IMR-90 (cell line): ENCODE measurements at regions not wholly inside any gene's neighbourhood (a gene's known extent, or its start where the extent isn't known, plus 50 kb on each side); places are given as distances from the start of the nearest gene placed in this dataset.

Experiments used
- ATAC-seq: fragments of 200-7000 bp; cut with Tn5 transposase; 2 replicates; pipeline ENCODE4 v1.9.1; 2020; ENCODE audit warnings: low read depth, mild to moderate bottlenecking, moderate library complexity
- BruUV-seq: library from RNA; stranded (reverse); fragments of 400-500 nt; replicated peaks from 2 replicates; lab custom pipeline; 2021; lab: Mats Ljungman, UMichigan
- CTCF ChIA-PET: fragments of 300-600 bp; formaldehyde crosslinking; extraction: SDS; loops from one replicate; lab custom pipeline; 2021; ENCODE audit warnings: antibody characterized with exemption; lab: Yijun Ruan, JAX
- POLR2A ChIA-PET: fragments of 300-600 bp; sonication (Branson Sonifier 250); formaldehyde crosslinking; loops from one replicate; lab custom pipeline; 2022; ENCODE audit warnings: antibody characterized with exemption; ENCODE audit not compliant: unreplicated experiment; lab: Charles Lee
- DNase-seq: peaks from one replicate; pipeline ENCODE4 v3.0.0; 2013
- H2AFZ ChIP-seq: replicated peaks from 2 replicates; pipeline ENCODE3; 2013; ENCODE audit warnings: low read length, mild to moderate bottlenecking; ENCODE audit not compliant: poor library complexity
- H2AK5ac ChIP-seq: 2 replicates; pipeline ENCODE4 v1.6.1; 2013; ENCODE audit warnings: low read depth, low read length, inconsistent platforms
- H2AK9ac ChIP-seq: replicated peaks from 2 replicates; pipeline ENCODE3; 2013; ENCODE audit warnings: mild to moderate bottlenecking, low read depth, low read length, moderate library complexity; ENCODE audit not compliant: poor library complexity
- H2BK120ac ChIP-seq: 2 replicates; pipeline ENCODE4 v1.6.1; 2013; ENCODE audit warnings: low read depth, low read length, inconsistent platforms
- H2BK15ac ChIP-seq: 3 replicates; pipeline ENCODE4 v1.6.1; 2013; ENCODE audit warnings: low read depth, low read length, inconsistent platforms
- H2BK20ac ChIP-seq: 2 replicates; pipeline ENCODE4 v1.6.1; 2013; ENCODE audit warnings: low read depth, mild to moderate bottlenecking, inconsistent platforms, low read length, moderate library complexity
- H2BK5ac ChIP-seq: 2 replicates; pipeline ENCODE4 v1.6.1; 2013; ENCODE audit warnings: mild to moderate bottlenecking, low read depth, low read length, inconsistent platforms; ENCODE audit not compliant: poor library complexity, severe bottlenecking
- H3K14ac ChIP-seq: replicated peaks from 2 replicates; pipeline ENCODE4 v1.6.1; 2013; ENCODE audit warnings: low read depth, low read length, inconsistent platforms
- H3K18ac ChIP-seq: 2 replicates; pipeline ENCODE4 v1.6.1; 2013; ENCODE audit warnings: low read depth, low read length, control low read depth
- H3K23ac ChIP-seq: 2 replicates; pipeline ENCODE4 v1.6.1; 2013; ENCODE audit warnings: low read depth, low read length, inconsistent platforms
- H3K27ac ChIP-seq: 2 replicates; pipeline ENCODE4 v1.5.1; 2013; ENCODE audit warnings: mild to moderate bottlenecking, control low read depth, low read length; ENCODE audit not compliant: insufficient read depth
- H3K27me3 ChIP-seq: 2 replicates; pipeline ENCODE4 v1.6.1; 2013; ENCODE audit warnings: low read length; ENCODE audit not compliant: control insufficient read depth, insufficient read depth
- H3K36me3 ChIP-seq: 2 replicates; pipeline ENCODE4 v1.6.1; 2013; ENCODE audit warnings: low read length, mixed read lengths; ENCODE audit not compliant: control insufficient read depth, insufficient read depth
- H3K4ac ChIP-seq: 2 replicates; pipeline ENCODE4 v1.6.1; 2013; ENCODE audit warnings: low read depth, low read length, inconsistent platforms
- H3K4me1 ChIP-seq: 2 replicates; pipeline ENCODE4 v1.6.1; 2013; ENCODE audit warnings: low read length, mixed read lengths; ENCODE audit not compliant: control insufficient read depth, insufficient read depth
- H3K4me2 ChIP-seq: 2 replicates; pipeline ENCODE4 v1.6.1; 2013; ENCODE audit warnings: low read depth, mild to moderate bottlenecking, control low read depth, low read length, moderate library complexity
- H3K4me3 ChIP-seq: 2 replicates; pipeline ENCODE4 v1.5.1; 2013; ENCODE audit warnings: low read depth, mild to moderate bottlenecking, control low read depth, low read length, moderate library complexity; ENCODE audit not compliant: insufficient read depth
- H3K56ac ChIP-seq: 2 replicates; pipeline ENCODE4 v1.6.1; 2013; ENCODE audit warnings: low read length, inconsistent platforms; ENCODE audit not compliant: insufficient read depth; ENCODE audit errors: extremely low read depth
- H3K79me1 ChIP-seq, 2 experiments: 2 replicates each; pipeline ENCODE4 v1.6.1; 2013; ENCODE audit warnings: low read length in 2 of 2, inconsistent platforms in 1 of 2, low read depth in 1 of 2
- H3K9ac ChIP-seq: 2 replicates; pipeline ENCODE4 v1.6.1; 2013; ENCODE audit warnings: low read depth, low read length, control low read depth
- H3K9me1 ChIP-seq: 2 replicates; pipeline ENCODE4 v1.6.1; 2013; ENCODE audit warnings: low read length, inconsistent platforms; ENCODE audit not compliant: insufficient read depth
- H3K9me3 ChIP-seq: 2 replicates; pipeline ENCODE4 v1.6.1; 2013; ENCODE audit warnings: low read length; ENCODE audit not compliant: control insufficient read depth, insufficient read depth
- H4K20me1 ChIP-seq: 2 replicates; pipeline ENCODE4 v1.6.1; 2013; ENCODE audit warnings: low read length, inconsistent platforms; ENCODE audit not compliant: insufficient read depth
- H4K5ac ChIP-seq: 2 replicates; pipeline ENCODE4 v1.6.1; 2013; ENCODE audit warnings: mild to moderate bottlenecking, low read depth, low read length, control low read depth
- H4K8ac ChIP-seq, 2 experiments: 2 replicates each; pipeline ENCODE4 v1.6.1; 2013; ENCODE audit warnings: low read depth in 2 of 2, low read length in 2 of 2, control low read depth in 1 of 2, inconsistent platforms in 1 of 2
- H4K91ac ChIP-seq: 2 replicates; pipeline ENCODE4 v1.6.1; 2013; ENCODE audit warnings: low read depth, low read length, inconsistent platforms; ENCODE audit not compliant: insufficient read depth
- CHD1 ChIP-seq: IDR thresholded peaks from 2 replicates; pipeline ENCODE4 v1.6.1; 2012; ENCODE audit warnings: low read depth, low read length, improper control_type of control experiment
- FOS ChIP-seq: fragments of 150-350 bp; IDR thresholded peaks from 2 replicates; pipeline ENCODE4 v1.6.1; 2016; ENCODE audit warnings: low read depth, low read length
- MAZ ChIP-seq: IDR thresholded peaks from 2 replicates; pipeline ENCODE4 v1.6.1; 2012; ENCODE audit warnings: low read depth, mild to moderate bottlenecking, low read length, improper control_type of control experiment, moderate library complexity, borderline replicate concordance
- NFE2L2 ChIP-seq: fragments of 150-350 bp; IDR thresholded peaks from 2 replicates; pipeline ENCODE4 v1.6.1; 2016; ENCODE audit warnings: low read depth, mild to moderate bottlenecking, low read length
- RAD21 ChIP-seq: IDR thresholded peaks from 2 replicates; pipeline ENCODE4 v1.6.1; 2012; ENCODE audit warnings: low read length, improper control_type of control experiment
- RCOR1 ChIP-seq: IDR thresholded peaks from 2 replicates; pipeline ENCODE4 v1.6.1; 2012; ENCODE audit warnings: mild to moderate bottlenecking, low read length, improper control_type of control experiment; ENCODE audit not compliant: insufficient replicate concordance
- WGBS, 2 experiments: methylation state at CpG; one replicate each; pipeline versions ENCODE4 v1.1.5 to v1.1.7; 2013; ENCODE audit warnings: missing lambda C conversion rate in 2 of 2; ENCODE audit not compliant: insufficient read length in 1 of 2; ENCODE audit errors: extremely low coverage in 2 of 2; 5-methylcytosine and 5-hydroxymethylcytosine counted together
- dilution Hi-C: fragments of 300-500 bp; cut with HindIII; formaldehyde crosslinking; loops from one replicate; pipeline ENCODE4 v1.14.3; 2018; ENCODE audit warnings: low sequenced_read_pairs; ENCODE audit not compliant: unreplicated experiment
- in situ Hi-C: fragments of 300-500 bp; cut with MboI; formaldehyde crosslinking; loops from 3 replicates; pipeline ENCODE4 v1.14.3; 2019; ENCODE audit warnings: low sequenced_read_pairs, inconsistent platforms, mixed read lengths
- intact Hi-C: fragments of 100-400 bp; cut with micrococcal nuclease; formaldehyde crosslinking; loops from 2 replicates; pipeline ENCODE4 v1.10.0; 2022

- ChIA-PET CTCF (interaction anchor here (0.6 kb wide), 1 partner anchor 1612 kb away, joined by 3 read pairs; no protein-coding TSS in a partner anchor), POLR2A (no interaction called here)
- Histone ChIP-seq H2AK9ac (no peak overlapping the region), H4K91ac (no peak overlapping the region), H3K4me1 (no peaks in the 10 kb centered on the region), H3K14ac (no peak overlapping the region), H3K9ac (no peak overlapping the region), H2BK15ac (no peak overlapping the region), H4K5ac (no peak overlapping the region), H3K79me1 (no peaks in the 10 kb centered on the region), H3K56ac (no peak overlapping the region), H4K8ac (no peak overlapping the region), H3K18ac (no peak overlapping the region), H3K4me3 (no peak overlapping the region), H3K9me1 (no peaks in the 10 kb centered on the region), H2AFZ (no peak overlapping the region), H3K27me3 (no peaks in the 10 kb centered on the region), H3K23ac (no peak overlapping the region), H3K27ac (no peak overlapping the region), H2BK20ac (no peak overlapping the region), H3K4me2 (no peak overlapping the region), H3K9me3 (peaks cover 8% of the 10 kb centered on the region), H3K36me3 (no peaks in the 10 kb centered on the region), H4K20me1 (no peaks in the 10 kb centered on the region), H2AK5ac (no peak overlapping the region), H3K4ac (no peak overlapping the region), H2BK5ac (no peak overlapping the region), H2BK120ac (no peak overlapping the region)
- in situ Hi-C loops, result no loop called here
- intact Hi-C loops, result no loop called here
- DNase-seq, result no peak
- dilution Hi-C loops, result no loop called here
- TF ChIP-seq CHD1, result no peak
- no peak for TF ChIP-seq FOS
- TF ChIP-seq RCOR1, result no peak
- no peak for TF ChIP-seq NFE2L2
- TF ChIP-seq MAZ, result no peak
- no peak for TF ChIP-seq RAD21
- no TSS peak for BruUV-seq
- no CpG with 5 or more reads among the region's 2 CpGs for WGBS, 2 experiments
- ATAC-seq, result no peak
Observed at GRCh38 chr15:53226559-53226958, 436.4 kb upstream of the ONECUT1 start.
